WTC11 (cell line): ENCODE measurements at regions not wholly inside any gene's neighbourhood (a gene's known extent, or its start where the extent isn't known, plus 50 kb on each side); places are given as distances from the start of the nearest gene placed in this dataset.

Experiments used
- ATAC-seq: fragments of 200-7000 bp; cut with Tn5 transposase; 2 replicates; pipeline ENCODE4 v1.10.0; 2021; ENCODE audit warnings: mild to moderate bottlenecking, moderate library complexity
- CTCF ChIA-PET: fragments of 300-600 bp; sonication (Branson Sonifier 250); formaldehyde crosslinking; loops from one replicate; lab custom pipeline; 2021; ENCODE audit warnings: antibody characterized with exemption; lab: Charles Lee
- POLR2A ChIA-PET: fragments of 350-600 bp; sonication (Branson Sonifier 250); formaldehyde crosslinking; loops from one replicate; lab custom pipeline; 2021; ENCODE audit warnings: antibody characterized with exemption; lab: Charles Lee
- DNase-seq: peaks from one replicate; pipeline ENCODE4 v3.0.0; 2021; ENCODE audit warnings: low spot score
- H3K27ac Mint-ChIP-seq: 2 replicates; pipeline ENCODE4 v1.8.0; 2021; ENCODE audit warnings: mixed read lengths
- H3K27me3 Mint-ChIP-seq: 2 replicates; pipeline ENCODE4 v1.8.0; 2021; ENCODE audit warnings: low read depth, mild to moderate bottlenecking, moderate library complexity, mixed read lengths
- H3K36me3 Mint-ChIP-seq: 2 replicates; pipeline ENCODE4 v1.8.0; 2021; ENCODE audit warnings: mixed read lengths
- H3K4me1 Mint-ChIP-seq: 2 replicates; pipeline ENCODE4 v1.8.0; 2022; ENCODE audit warnings: mixed read lengths
- H3K4me3 Mint-ChIP-seq: 2 replicates; pipeline ENCODE4 v1.8.0; 2021; ENCODE audit warnings: mild to moderate bottlenecking, moderate library complexity, mixed read lengths
- H3K9me3 Mint-ChIP-seq: 2 replicates; pipeline ENCODE4 v1.8.0; 2021; ENCODE audit warnings: mixed read lengths
- CREB1 ChIP-seq: sonication (generic); formaldehyde crosslinking; IDR thresholded peaks from 2 replicates; pipeline ENCODE4 v1.8.0; 2023; ENCODE audit warnings: mild to moderate bottlenecking, missing genetic modification reagents
- FOXJ3 ChIP-seq: sonication (generic); formaldehyde crosslinking; IDR thresholded peaks from 2 replicates; pipeline ENCODE4 v1.9.0; 2021; ENCODE audit warnings: missing genetic modification reagents, mild to moderate bottlenecking, borderline replicate concordance
- KAT7 ChIP-seq: sonication (generic); formaldehyde crosslinking; IDR thresholded peaks from 2 replicates; pipeline ENCODE4 v1.8.1; 2023; ENCODE audit warnings: missing genetic modification reagents, mild to moderate bottlenecking, borderline replicate concordance
- MYBL2 ChIP-seq: sonication (generic); formaldehyde crosslinking; IDR thresholded peaks from 2 replicates; pipeline ENCODE4 v1.8.1; 2023; ENCODE audit warnings: mild to moderate bottlenecking, moderate library complexity, missing genetic modification reagents
- SP1 ChIP-seq: sonication (generic); formaldehyde crosslinking; conservative IDR thresholded peaks from 2 replicates; pipeline ENCODE4 v1.8.1; 2022; ENCODE audit warnings: missing genetic modification reagents
- ZNF423 ChIP-seq: fragments of 250-450 bp; sonication (Bioruptor Pico); IDR thresholded peaks from 2 replicates; pipeline ENCODE4 v2.1.2; 2022; ENCODE audit warnings: mild to moderate bottlenecking, moderate library complexity
- TF ChIP-seq, protein P1 (sequence below): fragments of 250-450 bp; sonication (Bioruptor Pico); IDR thresholded peaks from 2 replicates; pipeline ENCODE4 v1.9.0; 2021; ENCODE audit warnings: mild to moderate bottlenecking, borderline replicate concordance
- TF ChIP-seq, protein P2 (sequence below): sonication (generic); formaldehyde crosslinking; IDR thresholded peaks from 2 replicates; pipeline ENCODE4 v1.8.0; 2023; ENCODE audit warnings: mild to moderate bottlenecking, missing genetic modification reagents
- TF ChIP-seq, protein P3 (sequence below): sonication (generic); formaldehyde crosslinking; IDR thresholded peaks from 2 replicates; pipeline ENCODE4 v1.8.1; 2022; ENCODE audit warnings: mild to moderate bottlenecking, moderate library complexity, missing genetic modification reagents
- TF ChIP-seq, protein P4 (sequence below): fragments of 250-450 bp; sonication (Bioruptor Pico); IDR thresholded peaks from 2 replicates; pipeline ENCODE4 v1.9.0; 2021; ENCODE audit warnings: mild to moderate bottlenecking

DNA sequence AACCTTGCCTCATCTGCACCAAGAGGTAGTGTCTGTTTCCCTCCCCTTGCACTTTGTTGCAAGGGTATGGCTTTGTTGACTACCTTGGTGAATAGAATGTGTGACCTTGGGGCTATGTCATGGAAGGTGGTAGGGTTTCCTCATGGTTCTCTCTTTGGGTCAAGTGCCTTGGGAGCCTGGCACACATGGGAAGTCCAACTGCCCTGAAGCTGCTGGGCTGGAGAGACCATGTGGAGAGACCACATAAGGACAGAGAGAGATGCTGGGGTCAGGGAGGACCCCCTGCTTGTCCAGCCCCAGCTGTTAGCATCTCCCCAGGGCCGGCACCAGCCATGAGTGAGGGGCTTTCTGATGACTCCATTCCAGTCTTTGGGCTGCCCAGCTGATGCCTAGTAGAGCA is 95.5 kb upstream of the PAX1 start:
- ChIA-PET CTCF (interaction anchor here (1.7 kb wide), 1 partner anchor 80 kb away, joined by 5 read pairs; no protein-coding TSS in a partner anchor), POLR2A (no interaction called here)
- Mint-ChIP-seq H3K36me3 (no peaks in the 10 kb centered on the region), H3K4me1 (peaks cover 6% of the 10 kb centered on the region; the same call in 1 of the 2 replicates), H3K27ac (no peak overlapping the region), H3K4me3 (no peak overlapping the region), H3K9me3 (peaks cover 8% of the 10 kb centered on the region; the same call in 1 of the 2 replicates), H3K27me3 (peaks cover 12% of the 10 kb centered on the region)
- DNase-seq (no peak), ATAC-seq (no peak)
- TF ChIP-seq, protein P1, sequence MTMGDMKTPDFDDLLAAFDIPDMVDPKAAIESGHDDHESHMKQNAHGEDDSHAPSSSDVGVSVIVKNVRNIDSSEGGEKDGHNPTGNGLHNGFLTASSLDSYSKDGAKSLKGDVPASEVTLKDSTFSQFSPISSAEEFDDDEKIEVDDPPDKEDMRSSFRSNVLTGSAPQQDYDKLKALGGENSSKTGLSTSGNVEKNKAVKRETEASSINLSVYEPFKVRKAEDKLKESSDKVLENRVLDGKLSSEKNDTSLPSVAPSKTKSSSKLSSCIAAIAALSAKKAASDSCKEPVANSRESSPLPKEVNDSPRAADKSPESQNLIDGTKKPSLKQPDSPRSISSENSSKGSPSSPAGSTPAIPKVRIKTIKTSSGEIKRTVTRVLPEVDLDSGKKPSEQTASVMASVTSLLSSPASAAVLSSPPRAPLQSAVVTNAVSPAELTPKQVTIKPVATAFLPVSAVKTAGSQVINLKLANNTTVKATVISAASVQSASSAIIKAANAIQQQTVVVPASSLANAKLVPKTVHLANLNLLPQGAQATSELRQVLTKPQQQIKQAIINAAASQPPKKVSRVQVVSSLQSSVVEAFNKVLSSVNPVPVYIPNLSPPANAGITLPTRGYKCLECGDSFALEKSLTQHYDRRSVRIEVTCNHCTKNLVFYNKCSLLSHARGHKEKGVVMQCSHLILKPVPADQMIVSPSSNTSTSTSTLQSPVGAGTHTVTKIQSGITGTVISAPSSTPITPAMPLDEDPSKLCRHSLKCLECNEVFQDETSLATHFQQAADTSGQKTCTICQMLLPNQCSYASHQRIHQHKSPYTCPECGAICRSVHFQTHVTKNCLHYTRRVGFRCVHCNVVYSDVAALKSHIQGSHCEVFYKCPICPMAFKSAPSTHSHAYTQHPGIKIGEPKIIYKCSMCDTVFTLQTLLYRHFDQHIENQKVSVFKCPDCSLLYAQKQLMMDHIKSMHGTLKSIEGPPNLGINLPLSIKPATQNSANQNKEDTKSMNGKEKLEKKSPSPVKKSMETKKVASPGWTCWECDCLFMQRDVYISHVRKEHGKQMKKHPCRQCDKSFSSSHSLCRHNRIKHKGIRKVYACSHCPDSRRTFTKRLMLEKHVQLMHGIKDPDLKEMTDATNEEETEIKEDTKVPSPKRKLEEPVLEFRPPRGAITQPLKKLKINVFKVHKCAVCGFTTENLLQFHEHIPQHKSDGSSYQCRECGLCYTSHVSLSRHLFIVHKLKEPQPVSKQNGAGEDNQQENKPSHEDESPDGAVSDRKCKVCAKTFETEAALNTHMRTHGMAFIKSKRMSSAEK: no peak
- TF ChIP-seq, protein P2, sequence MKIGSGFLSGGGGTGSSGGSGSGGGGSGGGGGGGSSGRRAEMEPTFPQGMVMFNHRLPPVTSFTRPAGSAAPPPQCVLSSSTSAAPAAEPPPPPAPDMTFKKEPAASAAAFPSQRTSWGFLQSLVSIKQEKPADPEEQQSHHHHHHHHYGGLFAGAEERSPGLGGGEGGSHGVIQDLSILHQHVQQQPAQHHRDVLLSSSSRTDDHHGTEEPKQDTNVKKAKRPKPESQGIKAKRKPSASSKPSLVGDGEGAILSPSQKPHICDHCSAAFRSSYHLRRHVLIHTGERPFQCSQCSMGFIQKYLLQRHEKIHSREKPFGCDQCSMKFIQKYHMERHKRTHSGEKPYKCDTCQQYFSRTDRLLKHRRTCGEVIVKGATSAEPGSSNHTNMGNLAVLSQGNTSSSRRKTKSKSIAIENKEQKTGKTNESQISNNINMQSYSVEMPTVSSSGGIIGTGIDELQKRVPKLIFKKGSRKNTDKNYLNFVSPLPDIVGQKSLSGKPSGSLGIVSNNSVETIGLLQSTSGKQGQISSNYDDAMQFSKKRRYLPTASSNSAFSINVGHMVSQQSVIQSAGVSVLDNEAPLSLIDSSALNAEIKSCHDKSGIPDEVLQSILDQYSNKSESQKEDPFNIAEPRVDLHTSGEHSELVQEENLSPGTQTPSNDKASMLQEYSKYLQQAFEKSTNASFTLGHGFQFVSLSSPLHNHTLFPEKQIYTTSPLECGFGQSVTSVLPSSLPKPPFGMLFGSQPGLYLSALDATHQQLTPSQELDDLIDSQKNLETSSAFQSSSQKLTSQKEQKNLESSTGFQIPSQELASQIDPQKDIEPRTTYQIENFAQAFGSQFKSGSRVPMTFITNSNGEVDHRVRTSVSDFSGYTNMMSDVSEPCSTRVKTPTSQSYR (CRISPR knock-in tag): no peak
- TF ChIP-seq KAT7 (no peak), MYBL2 (no peak)

DNA sequence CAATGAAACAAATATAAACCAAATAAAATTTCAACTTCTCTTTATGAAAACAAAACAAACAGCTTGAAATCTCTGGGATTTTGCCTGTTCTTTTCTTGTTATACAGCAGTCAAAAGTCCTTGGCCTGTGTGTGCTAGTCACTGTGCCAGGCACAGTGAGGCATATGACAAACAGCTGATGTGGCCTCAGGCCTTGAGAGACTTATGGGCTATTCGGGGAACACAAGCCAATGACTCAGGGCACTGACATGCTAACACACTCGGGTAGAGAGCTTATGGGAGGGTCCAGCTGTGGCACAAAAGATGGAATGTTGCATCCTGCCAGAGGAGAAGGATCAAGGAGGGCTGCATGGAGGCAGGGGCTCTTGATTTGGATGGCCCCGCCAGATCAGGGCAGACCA is 95.4 kb upstream of the NKX2-2 start:
- Mint-ChIP-seq H3K9me3 (peaks cover 16% of the 10 kb centered on the region), H3K27me3 (peaks cover 9% of the 10 kb centered on the region), H3K4me1 (peaks cover 6% of the 10 kb centered on the region; the same call in 1 of the 2 replicates), H3K27ac (no peak overlapping the region), H3K36me3 (no peaks in the 10 kb centered on the region), H3K4me3 (no peak overlapping the region)
- ChIA-PET POLR2A (no interaction called here), CTCF (interaction anchor here (1.7 kb wide), 1 partner anchor 79 kb away, joined by 5 read pairs; no protein-coding TSS in a partner anchor)
- ATAC-seq (no peak), DNase-seq (no peak)
- TF ChIP-seq, protein P3, sequence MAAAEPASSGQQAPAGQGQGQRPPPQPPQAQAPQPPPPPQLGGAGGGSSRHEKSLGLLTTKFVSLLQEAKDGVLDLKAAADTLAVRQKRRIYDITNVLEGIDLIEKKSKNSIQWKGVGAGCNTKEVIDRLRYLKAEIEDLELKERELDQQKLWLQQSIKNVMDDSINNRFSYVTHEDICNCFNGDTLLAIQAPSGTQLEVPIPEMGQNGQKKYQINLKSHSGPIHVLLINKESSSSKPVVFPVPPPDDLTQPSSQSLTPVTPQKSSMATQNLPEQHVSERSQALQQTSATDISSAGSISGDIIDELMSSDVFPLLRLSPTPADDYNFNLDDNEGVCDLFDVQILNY (CRISPR knock-in tag): no peak
- TF ChIP-seq, protein P2 (CRISPR knock-in tag): no peak
- TF ChIP-seq, protein P4, sequence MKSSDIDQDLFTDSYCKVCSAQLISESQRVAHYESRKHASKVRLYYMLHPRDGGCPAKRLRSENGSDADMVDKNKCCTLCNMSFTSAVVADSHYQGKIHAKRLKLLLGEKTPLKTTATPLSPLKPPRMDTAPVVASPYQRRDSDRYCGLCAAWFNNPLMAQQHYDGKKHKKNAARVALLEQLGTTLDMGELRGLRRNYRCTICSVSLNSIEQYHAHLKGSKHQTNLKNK: no peak

DNA sequence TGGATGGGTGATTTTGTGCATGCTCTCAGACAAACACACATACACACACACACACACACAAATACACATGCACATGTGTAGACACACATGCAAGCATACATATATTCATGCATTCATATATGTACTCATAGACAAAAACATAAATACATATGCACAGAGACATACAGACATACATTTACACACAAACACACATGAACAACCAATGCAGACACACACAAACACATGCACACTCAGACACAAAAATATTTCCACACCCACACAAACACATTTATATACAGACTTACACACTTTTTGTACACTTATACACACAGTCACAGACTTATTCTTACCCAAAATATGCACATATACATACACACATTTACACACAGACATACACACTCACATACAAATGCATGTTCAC is 94.9 kb upstream of the NKX2-2 start:
- POLR2A ChIA-PET: no interaction called here
- H3K36me3 Mint-ChIP-seq: no peaks in the 10 kb centered on the region
- H3K4me1 Mint-ChIP-seq: peaks cover 6% of the 10 kb centered on the region; the same call in 1 of the 2 replicates
- ATAC-seq: no peak
- H3K9me3 Mint-ChIP-seq: peaks cover 17% of the 10 kb centered on the region
- no peak for DNase-seq
- TF ChIP-seq CREB1 (CRISPR knock-in tag) (no peak), SP1 (CRISPR knock-in tag) (no peak), FOXJ3 (no peak), ZNF423 (CRISPR knock-in tag) (no peak)
- no peak overlapping the region for H3K4me3 Mint-ChIP-seq
- CTCF ChIA-PET: interaction anchor here (0.7 to 1.7 kb wide), 4 partner anchors 79 to 159 kb away, joined by 3 to 5 read pairs (median 3); no protein-coding TSS in a partner anchor
- peaks cover 11% of the 10 kb centered on the region for H3K27me3 Mint-ChIP-seq
- H3K27ac Mint-ChIP-seq: no peak overlapping the region
